ENCODE measurements at regions not wholly inside any gene's neighbourhood (a gene's known extent, or its start where the extent isn't known, plus 50 kb on each side); places are given as distances from the start of the nearest gene placed in this dataset.

DNA sequence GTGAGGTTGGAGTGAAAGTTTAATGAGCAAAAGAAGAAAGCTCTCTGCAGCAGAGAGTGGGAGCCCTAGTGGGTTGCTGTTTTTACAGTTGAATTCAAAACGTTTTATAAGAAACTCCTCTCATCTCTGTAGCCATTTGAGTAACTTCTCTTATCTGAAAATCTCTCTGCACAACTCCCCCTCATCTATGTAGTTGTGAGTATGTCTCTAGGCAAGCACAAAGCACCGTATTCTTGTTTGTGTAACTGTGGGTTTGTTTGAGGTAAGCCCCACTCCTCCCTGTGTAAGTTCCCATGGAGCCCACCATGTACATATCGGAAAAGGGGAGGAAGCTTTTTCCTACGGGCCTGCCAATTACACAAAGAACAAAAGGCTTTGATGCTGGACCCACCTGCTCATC lies 56.5 kb upstream of the GOLGA6L2 start:
- TF ChIP-seq, protein P1, sequence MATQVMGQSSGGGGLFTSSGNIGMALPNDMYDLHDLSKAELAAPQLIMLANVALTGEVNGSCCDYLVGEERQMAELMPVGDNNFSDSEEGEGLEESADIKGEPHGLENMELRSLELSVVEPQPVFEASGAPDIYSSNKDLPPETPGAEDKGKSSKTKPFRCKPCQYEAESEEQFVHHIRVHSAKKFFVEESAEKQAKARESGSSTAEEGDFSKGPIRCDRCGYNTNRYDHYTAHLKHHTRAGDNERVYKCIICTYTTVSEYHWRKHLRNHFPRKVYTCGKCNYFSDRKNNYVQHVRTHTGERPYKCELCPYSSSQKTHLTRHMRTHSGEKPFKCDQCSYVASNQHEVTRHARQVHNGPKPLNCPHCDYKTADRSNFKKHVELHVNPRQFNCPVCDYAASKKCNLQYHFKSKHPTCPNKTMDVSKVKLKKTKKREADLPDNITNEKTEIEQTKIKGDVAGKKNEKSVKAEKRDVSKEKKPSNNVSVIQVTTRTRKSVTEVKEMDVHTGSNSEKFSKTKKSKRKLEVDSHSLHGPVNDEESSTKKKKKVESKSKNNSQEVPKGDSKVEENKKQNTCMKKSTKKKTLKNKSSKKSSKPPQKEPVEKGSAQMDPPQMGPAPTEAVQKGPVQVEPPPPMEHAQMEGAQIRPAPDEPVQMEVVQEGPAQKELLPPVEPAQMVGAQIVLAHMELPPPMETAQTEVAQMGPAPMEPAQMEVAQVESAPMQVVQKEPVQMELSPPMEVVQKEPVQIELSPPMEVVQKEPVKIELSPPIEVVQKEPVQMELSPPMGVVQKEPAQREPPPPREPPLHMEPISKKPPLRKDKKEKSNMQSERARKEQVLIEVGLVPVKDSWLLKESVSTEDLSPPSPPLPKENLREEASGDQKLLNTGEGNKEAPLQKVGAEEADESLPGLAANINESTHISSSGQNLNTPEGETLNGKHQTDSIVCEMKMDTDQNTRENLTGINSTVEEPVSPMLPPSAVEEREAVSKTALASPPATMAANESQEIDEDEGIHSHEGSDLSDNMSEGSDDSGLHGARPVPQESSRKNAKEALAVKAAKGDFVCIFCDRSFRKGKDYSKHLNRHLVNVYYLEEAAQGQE (IDR thresholded peaks at IDR 0.05) = no peak
- no peak for TF ChIP-seq MAZ (IDR thresholded peaks at IDR 0.05; ENCODE audit: borderline replicate concordance, low read depth, low read length)
